MCF 10A (cell line): ENCODE measurements at regions not wholly inside any gene's neighbourhood (a gene's known extent, or its start where the extent isn't known, plus 50 kb on each side); places are given as distances from the start of the nearest gene placed in this dataset.

Experiments used
- BruUV-seq: library from RNA; stranded (reverse); fragments of 400-500 nt; replicated peaks from 2 replicates; lab custom pipeline; 2021; lab: Mats Ljungman, UMichigan
- CTCF ChIA-PET: fragments of 300-600 bp; sonication (Branson Sonifier 250); formaldehyde crosslinking; extraction: SDS; loops from one replicate; lab custom pipeline; 2021; ENCODE audit warnings: antibody characterized with exemption, inconsistent platforms; lab: Yijun Ruan, JAX
- POLR2A ChIA-PET: fragments of 300-600, 350-650 bp; sonication (Branson Sonifier 250); formaldehyde crosslinking; extraction: SDS; loops from one replicate; lab custom pipeline; 2020; ENCODE audit warnings: antibody characterized with exemption, inconsistent platforms; lab: Yijun Ruan, JAX
- DNase-seq: peaks from one replicate; pipeline ENCODE4 v3.0.0-alpha.2; 2018; ENCODE audit not compliant: unreplicated experiment
- H3K27ac Mint-ChIP-seq: one replicate; pipeline ENCODE4 v1.8.0; 2022; ENCODE audit warnings: mild to moderate bottlenecking, low read depth, mixed read lengths; ENCODE audit not compliant: unreplicated experiment
- H3K27me3 Mint-ChIP-seq: one replicate; pipeline ENCODE4 v1.8.0; 2022; ENCODE audit warnings: mixed read lengths; ENCODE audit not compliant: insufficient read depth, unreplicated experiment
- H3K36me3 Mint-ChIP-seq: one replicate; pipeline ENCODE4 v1.8.0; 2022; ENCODE audit warnings: mild to moderate bottlenecking, moderate library complexity, mixed read lengths; ENCODE audit not compliant: insufficient read depth, unreplicated experiment
- H3K4me1 Mint-ChIP-seq: one replicate; pipeline ENCODE4 v1.8.0; 2022; ENCODE audit warnings: mixed read lengths; ENCODE audit not compliant: insufficient read depth, unreplicated experiment
- H3K4me3 Mint-ChIP-seq: one replicate; pipeline ENCODE4 v1.8.0; 2022; ENCODE audit warnings: mild to moderate bottlenecking, moderate library complexity, mixed read lengths; ENCODE audit not compliant: unreplicated experiment
- H3K9me3 Mint-ChIP-seq: one replicate; pipeline ENCODE4 v1.8.0; 2022; ENCODE audit warnings: mixed read lengths; ENCODE audit not compliant: unreplicated experiment
- CTCF ChIP-seq: fragments of 200-600 bp; IDR thresholded peaks from one replicate; pipeline ENCODE4 v1.8.0; 2022; ENCODE audit warnings: antibody characterized with exemption, mild to moderate bottlenecking; ENCODE audit not compliant: unreplicated experiment
- intact Hi-C: fragments of 100-400 bp; cut with micrococcal nuclease; formaldehyde crosslinking; loops from 2 replicates; pipeline ENCODE4 v1.14.1; 2022

GRCh38 chr14:51488569-51489220, 163.0 kb upstream of the FRMD6 start:
- peaks cover 40% of the 10 kb centered on the region for H3K4me1 Mint-ChIP-seq

GRCh38 chr14:51490205-51490604, 161.5 kb upstream of the FRMD6 start:
- intact Hi-C loops: loop anchor here (5.0 kb wide), 2 partner anchors 112 to 208 kb away; no protein-coding TSS in a partner anchor
- Mint-ChIP-seq H3K36me3 (peaks cover 26% of the 10 kb centered on the region), H3K4me1 (peaks cover 44% of the 10 kb centered on the region), H3K27ac (peak overlapping the region; percentile 70), H3K27me3 (no peaks in the 10 kb centered on the region), H3K9me3 (peaks cover 13% of the 10 kb centered on the region), H3K4me3 (peak overlapping the region; percentile 76)
- TF ChIP-seq CTCF: no peak
- ChIA-PET CTCF (interaction anchor here (0.5 to 0.8 kb wide), 4 partner anchors 43 to 188 kb away, joined by 3 read pairs; no protein-coding TSS in a partner anchor), POLR2A (interaction anchor here (0.6 to 10.4 kb wide), 29 partner anchors 10 to 235 kb away, joined by 3 to 113 read pairs (median 6); partner anchors contain the start of gene FRMD6)
- BruUV-seq: no TSS peak
- DNase-seq: peak; percentile 54

More at GRCh38 chr14:51488569-51489220, 163.0 kb upstream of the FRMD6 start:
- Mint-ChIP-seq H3K36me3 (peaks cover 15% of the 10 kb centered on the region), H3K27ac (peak overlapping the region; percentile 70), H3K9me3 (peaks cover 7% of the 10 kb centered on the region), H3K27me3 (no peaks in the 10 kb centered on the region), H3K4me3 (peak overlapping the region; percentile 76)
- TF ChIP-seq CTCF: no peak
- DNase-seq: peak; percentile 94
- intact Hi-C loops: loop anchor here (1.0 to 5.0 kb wide), 4 partner anchors 46 to 164 kb away; no protein-coding TSS in a partner anchor
- CTCF ChIA-PET: interaction anchor here (0.7 to 1.3 kb wide), 4 partner anchors 13 to 205 kb away, joined by 3 read pairs; no protein-coding TSS in a partner anchor
- BruUV-seq: TSS peak; percentile 25
- POLR2A ChIA-PET: interaction anchor here (0.6 to 10.4 kb wide), 41 partner anchors 9 to 723 kb away, joined by 3 to 113 read pairs (median 5); partner anchors contain the start of gene FRMD6

- CTCF ChIA-PET: interaction anchor here (0.6 to 1.2 kb wide), 6 partner anchors 8 to 245 kb away, joined by 3 to 5 read pairs (median 4); no protein-coding TSS in a partner anchor
Observed at GRCh38 chr14:51491036-51491545, 160.6 kb upstream of the FRMD6 start.

More at GRCh38 chr14:51491036-51491545, 160.6 kb upstream of the FRMD6 start:
- Mint-ChIP-seq H3K4me3 (peak overlapping the region; percentile 76), H3K4me1 (peaks cover 50% of the 10 kb centered on the region), H3K27ac (peak overlapping the region; percentile 70), H3K27me3 (no peaks in the 10 kb centered on the region), H3K9me3 (peaks cover 20% of the 10 kb centered on the region), H3K36me3 (peaks cover 29% of the 10 kb centered on the region)
- POLR2A ChIA-PET: interaction anchor here (0.6 to 10.4 kb wide), 27 partner anchors 10 to 208 kb away, joined by 3 to 113 read pairs (median 6); partner anchors contain the start of gene FRMD6
- BruUV-seq: no TSS peak
- intact Hi-C loops: loop anchor here (5.0 kb wide), 2 partner anchors 111 to 209 kb away; no protein-coding TSS in a partner anchor
- no peak for DNase-seq
- TF ChIP-seq CTCF: no peak
